ENCODE measurements at regions not wholly inside any gene's neighbourhood (a gene's known extent, or its start where the extent isn't known, plus 50 kb on each side); places are given as distances from the start of the nearest gene placed in this dataset.

DNA sequence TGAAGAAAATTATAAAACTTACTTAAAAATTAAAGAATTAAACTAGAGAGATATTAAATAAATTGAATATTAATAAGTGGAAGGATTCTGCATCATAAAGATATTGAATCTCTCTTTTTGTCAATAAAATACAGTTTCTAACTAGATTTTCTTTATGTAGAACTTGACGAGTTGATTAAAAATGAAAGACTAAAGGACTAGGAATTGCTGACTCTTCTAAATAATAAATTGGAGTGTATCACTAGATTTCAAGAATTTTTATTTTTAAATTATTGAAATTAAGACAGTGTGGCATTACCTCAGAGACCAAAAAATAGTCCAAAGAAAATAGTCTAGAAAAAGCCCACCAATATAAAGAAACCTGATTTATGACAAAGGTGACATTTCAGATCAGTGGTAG lies 492.4 kb downstream of the CETN3 start:
- TF ChIP-seq, protein P1, sequence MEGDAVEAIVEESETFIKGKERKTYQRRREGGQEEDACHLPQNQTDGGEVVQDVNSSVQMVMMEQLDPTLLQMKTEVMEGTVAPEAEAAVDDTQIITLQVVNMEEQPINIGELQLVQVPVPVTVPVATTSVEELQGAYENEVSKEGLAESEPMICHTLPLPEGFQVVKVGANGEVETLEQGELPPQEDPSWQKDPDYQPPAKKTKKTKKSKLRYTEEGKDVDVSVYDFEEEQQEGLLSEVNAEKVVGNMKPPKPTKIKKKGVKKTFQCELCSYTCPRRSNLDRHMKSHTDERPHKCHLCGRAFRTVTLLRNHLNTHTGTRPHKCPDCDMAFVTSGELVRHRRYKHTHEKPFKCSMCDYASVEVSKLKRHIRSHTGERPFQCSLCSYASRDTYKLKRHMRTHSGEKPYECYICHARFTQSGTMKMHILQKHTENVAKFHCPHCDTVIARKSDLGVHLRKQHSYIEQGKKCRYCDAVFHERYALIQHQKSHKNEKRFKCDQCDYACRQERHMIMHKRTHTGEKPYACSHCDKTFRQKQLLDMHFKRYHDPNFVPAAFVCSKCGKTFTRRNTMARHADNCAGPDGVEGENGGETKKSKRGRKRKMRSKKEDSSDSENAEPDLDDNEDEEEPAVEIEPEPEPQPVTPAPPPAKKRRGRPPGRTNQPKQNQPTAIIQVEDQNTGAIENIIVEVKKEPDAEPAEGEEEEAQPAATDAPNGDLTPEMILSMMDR (IDR thresholded peaks at IDR 0.05; ENCODE audit: low read depth, low read length) = no peak
- no peak overlapping the region for H3K4me3 ChIP-seq (ENCODE audit: low read depth, low read length)

DNA sequence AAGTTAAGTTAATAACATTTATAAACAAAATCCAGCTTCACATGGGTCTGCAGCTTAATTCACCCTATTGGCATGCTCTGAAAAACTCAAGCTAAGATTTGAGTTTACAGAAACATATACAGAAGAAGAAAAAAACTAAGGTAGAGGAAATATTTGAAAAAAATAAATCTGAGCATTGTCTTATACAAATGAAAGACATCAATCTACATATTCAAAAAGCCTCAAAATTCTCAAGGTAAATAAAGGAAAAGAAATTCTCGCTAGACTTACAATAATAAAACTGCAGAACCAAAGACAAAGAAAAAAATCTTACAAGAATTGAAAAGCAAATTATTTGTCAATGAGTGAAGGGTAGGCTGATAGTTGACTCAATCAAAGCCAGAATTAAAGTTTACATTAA lies 493.4 kb downstream of the CETN3 start:
- TF ChIP-seq, protein P1 (IDR thresholded peaks at IDR 0.05; ENCODE audit: low read depth, low read length) = no peak
- H3K4me3 ChIP-seq (ENCODE audit: low read depth, low read length) = no peak overlapping the region

DNA sequence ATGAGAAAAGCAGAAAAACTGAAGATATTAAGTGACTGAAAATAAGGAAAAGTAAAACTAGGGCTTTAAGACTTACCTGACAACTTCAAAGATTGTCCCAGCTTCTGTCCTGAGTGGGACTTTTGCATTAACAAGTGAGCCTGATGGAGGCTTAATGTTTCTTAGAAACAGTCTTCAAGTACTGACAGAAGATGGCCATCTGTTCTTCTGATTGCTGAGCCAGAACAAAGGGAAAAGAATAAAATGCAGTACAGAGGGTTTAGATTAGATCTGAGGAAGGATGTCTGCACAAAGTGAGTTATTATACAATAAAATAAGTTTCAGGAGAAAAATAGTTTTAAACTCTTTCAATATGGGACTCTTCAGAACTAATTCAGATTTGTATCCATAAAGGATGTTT lies 500.7 kb downstream of the CETN3 start:
- TF ChIP-seq, protein P1 (IDR thresholded peaks at IDR 0.05; ENCODE audit: low read depth, low read length) = no peak

DNA sequence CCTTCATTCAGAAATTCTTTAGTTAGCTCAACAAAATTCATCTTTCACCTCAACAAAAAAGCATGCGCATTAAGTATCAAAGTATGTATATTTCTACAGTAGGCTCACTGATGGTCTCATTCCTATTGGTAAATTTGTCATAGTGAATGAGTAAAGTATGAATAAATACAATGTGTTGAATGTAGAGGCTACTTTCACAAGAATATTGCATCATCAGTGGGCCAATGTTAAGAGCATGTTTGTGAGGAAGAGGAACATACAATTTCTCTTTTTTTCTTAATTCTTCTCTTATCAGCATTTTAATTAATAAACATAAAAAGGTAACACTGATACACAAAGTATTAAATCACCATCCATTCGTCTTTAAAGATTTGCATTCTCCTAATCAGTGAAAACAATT lies 505.1 kb downstream of the CETN3 start:
- no peak overlapping the region for H3K4me3 ChIP-seq (ENCODE audit: low read depth, low read length)
- TF ChIP-seq, protein P1 (IDR thresholded peaks at IDR 0.05; ENCODE audit: low read depth, low read length) = no peak

More for the DNA sequence above, 500.7 kb downstream of the CETN3 start:
- H3K4me3 ChIP-seq (ENCODE audit: low read depth, low read length) = no peak overlapping the region

DNA sequence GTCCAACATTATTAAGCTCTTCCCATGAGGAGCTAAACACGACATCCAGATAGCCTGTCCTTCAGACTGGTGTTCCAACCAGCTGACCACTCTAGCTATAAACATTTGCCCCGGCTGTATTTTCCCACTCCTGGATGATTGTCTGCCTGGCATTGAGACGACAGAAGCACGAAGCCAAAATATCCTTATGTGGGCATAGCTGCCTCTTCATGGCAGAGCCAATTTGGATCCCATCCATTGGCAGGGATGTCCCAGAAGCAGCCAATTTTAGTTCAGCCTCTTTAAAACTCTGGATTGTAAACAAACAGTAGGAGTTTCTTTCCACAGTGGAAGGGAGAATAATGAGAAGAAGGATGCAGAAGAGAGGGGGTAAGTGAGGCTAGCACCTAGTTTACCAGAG lies 507.6 kb downstream of the CETN3 start:
- no peak overlapping the region for H3K4me3 ChIP-seq (ENCODE audit: low read depth, low read length)
- TF ChIP-seq, protein P1 (IDR thresholded peaks at IDR 0.05; ENCODE audit: low read depth, low read length) = no peak

DNA sequence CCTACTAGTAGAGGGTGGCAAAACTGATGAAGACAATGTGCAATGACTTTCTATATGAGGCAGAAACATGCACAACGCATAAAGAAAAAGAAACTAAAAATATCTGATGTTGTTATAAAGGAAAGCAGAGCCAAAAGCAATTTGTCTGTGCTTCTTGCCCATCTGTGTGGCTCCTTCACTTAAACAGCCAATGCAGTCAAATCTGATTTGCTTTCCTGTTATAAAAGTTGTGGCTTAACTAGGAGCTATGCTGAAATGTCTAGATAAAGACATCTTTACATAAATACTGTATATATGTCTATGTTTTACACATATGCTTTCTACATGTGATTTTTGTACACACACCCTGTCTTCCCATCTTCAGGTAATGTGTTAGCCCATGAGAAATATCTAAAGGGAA lies 508.2 kb downstream of the CETN3 start:
- H3K4me3 ChIP-seq (ENCODE audit: low read depth, low read length) = no peak overlapping the region
- TF ChIP-seq, protein P1 (IDR thresholded peaks at IDR 0.05; ENCODE audit: low read depth, low read length) = no peak

DNA sequence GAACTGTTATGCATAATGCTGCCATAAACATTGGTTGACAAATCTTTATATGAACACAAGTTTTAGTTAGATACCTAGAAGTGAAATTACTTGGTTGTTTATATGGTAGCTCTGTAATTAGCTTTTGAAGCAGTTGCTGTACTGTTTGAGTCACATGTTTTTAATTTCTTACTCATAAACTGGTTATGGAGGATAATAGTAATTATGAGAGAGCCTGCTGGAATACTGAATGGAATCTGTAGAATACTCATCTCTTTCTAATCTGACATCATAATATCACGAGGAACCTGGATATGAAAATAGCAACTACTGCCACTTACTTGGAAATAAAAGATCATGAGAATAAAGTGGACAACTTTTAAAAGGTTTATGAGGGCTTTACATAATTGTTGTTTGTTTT lies 509.2 kb downstream of the CETN3 start:
- TF ChIP-seq, protein P1 (IDR thresholded peaks at IDR 0.05; ENCODE audit: low read depth, low read length) = no peak
- no peak overlapping the region for H3K4me3 ChIP-seq (ENCODE audit: low read depth, low read length)

Measured in WI38 (cell line).